ENCODE measurements at regions not wholly inside any gene's neighbourhood (a gene's known extent, or its start where the extent isn't known, plus 50 kb on each side); places are given as distances from the start of the nearest gene placed in this dataset.

GRCh38 chr4:29817961-29818360 lies 902.2 kb upstream of the PCDH7 start:
- TF ChIP-seq CTCF (IDR thresholded peaks at IDR 0.05), result no peak
- Mint-ChIP-seq H3K9me3 (no peaks in the 10 kb centered on the region), H3K4me1 (ENCODE audit: low read depth) (no peaks in the 10 kb centered on the region), H3K27ac (no peak overlapping the region), H3K36me3 (ENCODE audit: low read depth) (no peaks in the 10 kb centered on the region), H3K4me3 (no peak overlapping the region), H3K27me3 (ENCODE audit: insufficient read depth) (peaks cover 2% of the 10 kb centered on the region; the same call in 1 of the 2 replicates)
- no peak for DNase-seq

- no peak for TF ChIP-seq CTCF (IDR thresholded peaks at IDR 0.05)
- DNase-seq, result no peak
- Mint-ChIP-seq H3K36me3 (ENCODE audit: low read depth) (no peaks in the 10 kb centered on the region), H3K4me3 (no peak overlapping the region), H3K9me3 (no peaks in the 10 kb centered on the region), H3K27ac (no peak overlapping the region), H3K4me1 (ENCODE audit: low read depth) (no peaks in the 10 kb centered on the region), H3K27me3 (ENCODE audit: insufficient read depth) (no peaks in the 10 kb centered on the region; the same call in 1 of the 2 replicates)
These were observed 891.1 kb upstream of the PCDH7 start for GRCh38 chr4:29829067-29829466.

- no peaks in the 10 kb centered on the region for H3K36me3 Mint-ChIP-seq (ENCODE audit: low read depth)
- H3K27ac Mint-ChIP-seq, result no peak overlapping the region
- H3K4me1 Mint-ChIP-seq (ENCODE audit: low read depth), result peaks cover 1% of the 10 kb centered on the region; the same call in 1 of the 2 replicates
- no peak for DNase-seq
- no peak overlapping the region for H3K4me3 Mint-ChIP-seq
- no peak for TF ChIP-seq CTCF (IDR thresholded peaks at IDR 0.05)
- peaks cover 5% of the 10 kb centered on the region; the same call in 1 of the 2 replicates for H3K9me3 Mint-ChIP-seq
- no peaks in the 10 kb centered on the region for H3K27me3 Mint-ChIP-seq (ENCODE audit: insufficient read depth)
These were observed 867.6 kb upstream of the PCDH7 start for GRCh38 chr4:29852537-29852936.

- Mint-ChIP-seq H3K4me1 (ENCODE audit: low read depth) (no peaks in the 10 kb centered on the region), H3K9me3 (peaks cover 9% of the 10 kb centered on the region), H3K4me3 (no peak overlapping the region), H3K27me3 (ENCODE audit: insufficient read depth) (no peaks in the 10 kb centered on the region), H3K36me3 (ENCODE audit: low read depth) (no peaks in the 10 kb centered on the region), H3K27ac (no peak overlapping the region)
- DNase-seq, result no peak
- no peak for TF ChIP-seq CTCF (IDR thresholded peaks at IDR 0.05)
These were observed 866.3 kb upstream of the PCDH7 start for GRCh38 chr4:29853833-29854232.

- no peak overlapping the region for H3K27ac Mint-ChIP-seq
- no peaks in the 10 kb centered on the region for H3K4me1 Mint-ChIP-seq (ENCODE audit: low read depth)
- no peak for DNase-seq
- H3K4me3 Mint-ChIP-seq, result no peak overlapping the region
- peaks cover 26% of the 10 kb centered on the region for H3K9me3 Mint-ChIP-seq
- H3K36me3 Mint-ChIP-seq (ENCODE audit: low read depth), result peaks cover 10% of the 10 kb centered on the region; the same call in 1 of the 2 replicates
- no peaks in the 10 kb centered on the region for H3K27me3 Mint-ChIP-seq (ENCODE audit: insufficient read depth)
- TF ChIP-seq CTCF (IDR thresholded peaks at IDR 0.05), result no peak
These were observed 858.9 kb upstream of the PCDH7 start for GRCh38 chr4:29861307-29861706.

GRCh38 chr4:29867412-29867811 lies 852.8 kb upstream of the PCDH7 start:
- TF ChIP-seq CTCF (IDR thresholded peaks at IDR 0.05), result no peak
- no peaks in the 10 kb centered on the region for H3K4me1 Mint-ChIP-seq (ENCODE audit: low read depth)
- H3K27me3 Mint-ChIP-seq (ENCODE audit: insufficient read depth), result no peaks in the 10 kb centered on the region
- peaks cover 7% of the 10 kb centered on the region for H3K9me3 Mint-ChIP-seq
- H3K4me3 Mint-ChIP-seq, result no peak overlapping the region
- no peak for DNase-seq
- no peak overlapping the region for H3K27ac Mint-ChIP-seq
- no peaks in the 10 kb centered on the region for H3K36me3 Mint-ChIP-seq (ENCODE audit: low read depth)

Measured in HFFc6 (cell line).